SK-N-SH (cell line): ENCODE measurements at regions not wholly inside any gene's neighbourhood (a gene's known extent, or its start where the extent isn't known, plus 50 kb on each side); places are given as distances from the start of the nearest gene placed in this dataset.

Experiments used
- CTCF ChIA-PET: fragments of 300-600, 350-600 bp; formaldehyde crosslinking; extraction: SDS; loops from one replicate; lab custom pipeline; 2021; lab: Yijun Ruan, JAX
- POLR2A ChIA-PET: fragments of 350-600 bp; sonication (Branson Sonifier 250); formaldehyde crosslinking; extraction: SDS; loops from one replicate; lab custom pipeline; 2020; ENCODE audit warnings: antibody characterized with exemption, inconsistent platforms; lab: Yijun Ruan, JAX
- DNase-seq: peaks from one replicate; pipeline ENCODE4 v3.0.0; 2012
- H2AFZ ChIP-seq: fragments of 200-600 bp; sonication (generic); 2 replicates; pipeline ENCODE4 v1.8.1; 2016; ENCODE audit warnings: antibody characterized with exemption, mild to moderate bottlenecking, low read depth
- H3F3A ChIP-seq: fragments of 200-600 bp; sonication (generic); replicated peaks from 2 replicates; pipeline ENCODE3; 2016; ENCODE audit warnings: antibody characterized with exemption, mild to moderate bottlenecking; ENCODE audit not compliant: insufficient read depth
- H3K27ac ChIP-seq, 2 experiments: fragments of 200-500 bp in 1 of 2; fragments of 200-600 bp in 1 of 2; sonication (Bioruptor generic) in 1 of 2; sonication (generic), shearing (Covaris generic) in 1 of 2; 2 replicates each; pipeline versions ENCODE4 v1.5.1 to v1.6.1; 2014 to 2016; ENCODE audit warnings: low read depth in 2 of 2, inconsistent platforms in 1 of 2, low read length in 1 of 2, mild to moderate bottlenecking in 1 of 2, mixed read lengths in 1 of 2
- H3K27me3 ChIP-seq: fragments of 200-600 bp; sonication (generic), shearing (Covaris generic); 2 replicates; pipeline ENCODE4 v1.6.1; 2016; ENCODE audit warnings: mixed run types; ENCODE audit not compliant: insufficient read depth
- H3K36me3 ChIP-seq, 2 experiments: fragments of 200-500 bp in 1 of 2; fragments of 200-600 bp in 1 of 2; sonication (Bioruptor generic) in 1 of 2; sonication (generic) in 1 of 2; replicated peaks in 1 of 2; 2 replicates each; pipeline versions ENCODE3 to v1.5.1; 2014 to 2016; ENCODE audit warnings: low read length in 1 of 2, mild to moderate bottlenecking in 1 of 2; ENCODE audit not compliant: insufficient read depth in 2 of 2, control insufficient read depth in 1 of 2
- H3K4me1 ChIP-seq, 2 experiments: fragments of 200-500 bp in 1 of 2; fragments of 200-600 bp in 1 of 2; sonication (Bioruptor generic) in 1 of 2; sonication (generic), shearing (Covaris generic) in 1 of 2; 2 replicates each; pipeline versions ENCODE4 v1.5.1 to v1.6.1; 2014 to 2016; ENCODE audit warnings: low read depth in 1 of 2, low read length in 1 of 2, mixed run types in 1 of 2; ENCODE audit not compliant: insufficient read depth in 2 of 2, control insufficient read depth in 1 of 2
- H3K4me2 ChIP-seq: fragments of 200-600 bp; sonication (generic), shearing (Covaris generic); 2 replicates; pipeline ENCODE4 v1.6.1; 2017; ENCODE audit warnings: mixed run types
- H3K4me3 ChIP-seq, 2 experiments: fragments of 200-500 bp in 1 of 2; fragments of 200-600 bp in 1 of 2; sonication (Bioruptor generic) in 1 of 2; sonication (generic), shearing (Covaris generic) in 1 of 2; 2 replicates each; pipeline versions ENCODE4 v1.5.1 to v1.8.1; 2014 to 2016; ENCODE audit warnings: low read depth in 2 of 2, inconsistent platforms in 1 of 2, low read length in 1 of 2, mild to moderate bottlenecking in 1 of 2, mixed read lengths in 1 of 2, moderate library complexity in 1 of 2
- H3K79me2 ChIP-seq: fragments of 200-600 bp; sonication (generic); 2 replicates; pipeline ENCODE4 v1.8.1; 2017; ENCODE audit warnings: mild to moderate bottlenecking; ENCODE audit not compliant: insufficient read depth
- H3K9ac ChIP-seq: fragments of 200-600 bp; sonication (generic); 2 replicates; pipeline ENCODE4 v1.6.1; 2017; ENCODE audit warnings: mixed run types
- H3K9me2 ChIP-seq: fragments of 200-600 bp; sonication (generic); 2 replicates; pipeline ENCODE4 v1.6.1; 2017; ENCODE audit warnings: mixed run types
- H3K9me3 ChIP-seq: fragments of 200-600 bp; sonication (generic); 2 replicates; pipeline ENCODE4 v1.6.1; 2017; ENCODE audit warnings: mixed run types, mild to moderate bottlenecking, moderate library complexity
- H4K20me1 ChIP-seq: fragments of 200-600 bp; sonication (generic); 2 replicates; pipeline ENCODE4 v1.6.1; 2017; ENCODE audit warnings: mild to moderate bottlenecking, mixed run types; ENCODE audit not compliant: insufficient read depth
- ELF1 ChIP-seq: IDR thresholded peaks from 2 replicates; pipeline ENCODE4 v1.4.0; 2012
- EZH2phosphoT487 ChIP-seq: fragments of 200-600 bp; sonication (generic); IDR thresholded peaks from 2 replicates; pipeline ENCODE4 v1.6.1; 2017; ENCODE audit warnings: low read depth, mixed run types, mild to moderate bottlenecking, antibody characterized with exemption, moderate library complexity, borderline replicate concordance
- FOSL2 ChIP-seq: IDR thresholded peaks from 2 replicates; pipeline ENCODE4 v1.4.0; 2012; ENCODE audit warnings: low read depth, mild to moderate bottlenecking, moderate library complexity, borderline replicate concordance
- GABPA ChIP-seq: IDR thresholded peaks from 2 replicates; pipeline ENCODE4 v1.4.0; 2012; ENCODE audit warnings: low read depth, mild to moderate bottlenecking
- JUND ChIP-seq: IDR thresholded peaks from 2 replicates; pipeline ENCODE4 v1.4.0; 2012
- MEF2A ChIP-seq: IDR thresholded peaks from 2 replicates; pipeline ENCODE4 v1.4.0; 2012; ENCODE audit warnings: low read depth, borderline replicate concordance
- MXI1 ChIP-seq: IDR thresholded peaks from 2 replicates; pipeline ENCODE4 v1.6.1; 2012; ENCODE audit warnings: mild to moderate bottlenecking, low read depth, low read length, improper control_type of control experiment
- NRF1 ChIP-seq: IDR thresholded peaks from 2 replicates; pipeline ENCODE4 v1.6.1; 2012; ENCODE audit warnings: low read depth, mild to moderate bottlenecking, low read length
- RAD21 ChIP-seq: IDR thresholded peaks from 2 replicates; pipeline ENCODE4 v1.6.1; 2012; ENCODE audit warnings: mild to moderate bottlenecking, low read length
- RCOR1 ChIP-seq: fragments of 150-350 bp; IDR thresholded peaks from 2 replicates; pipeline ENCODE4 v1.6.1; 2017; ENCODE audit warnings: antibody characterized with exemption, low read length
- RXRA ChIP-seq: IDR thresholded peaks from 2 replicates; pipeline ENCODE4 v1.4.0; 2012; ENCODE audit warnings: low read depth, mild to moderate bottlenecking, borderline replicate concordance
- SIN3A ChIP-seq: IDR thresholded peaks from 2 replicates; pipeline ENCODE4 v1.6.1; 2012; ENCODE audit warnings: low read depth, mild to moderate bottlenecking, low read length, moderate library complexity, borderline replicate concordance
- SMC3 ChIP-seq: IDR thresholded peaks from 2 replicates; pipeline ENCODE4 v1.6.1; 2012; ENCODE audit warnings: low read depth, low read length, improper control_type of control experiment
- TCF12 ChIP-seq: IDR thresholded peaks from 2 replicates; pipeline ENCODE4 v1.4.0; 2012
- TF ChIP-seq, protein P1 (sequence below): fragments of 150-350 bp; IDR thresholded peaks from 2 replicates; pipeline ENCODE4 v1.6.1; 2016; ENCODE audit warnings: mild to moderate bottlenecking, low read depth, low read length
- TF ChIP-seq, protein P2 (sequence below): IDR thresholded peaks from 2 replicates; pipeline ENCODE4; 2012
- TF ChIP-seq, protein P3 (sequence below): IDR thresholded peaks from 2 replicates; pipeline ENCODE4 v1.4.0; 2012; ENCODE audit warnings: low read depth, borderline replicate concordance
- TF ChIP-seq, protein P4 (sequence below): fragments of 150-350 bp; IDR thresholded peaks from 2 replicates; pipeline ENCODE4 v1.6.1; 2017; ENCODE audit warnings: antibody characterized with exemption, low read length, low read depth, borderline replicate concordance
- TF ChIP-seq, protein P5 (sequence below): IDR thresholded peaks from 2 replicates; pipeline ENCODE4 v1.4.0; 2012; ENCODE audit warnings: low read depth, borderline replicate concordance

DNA sequence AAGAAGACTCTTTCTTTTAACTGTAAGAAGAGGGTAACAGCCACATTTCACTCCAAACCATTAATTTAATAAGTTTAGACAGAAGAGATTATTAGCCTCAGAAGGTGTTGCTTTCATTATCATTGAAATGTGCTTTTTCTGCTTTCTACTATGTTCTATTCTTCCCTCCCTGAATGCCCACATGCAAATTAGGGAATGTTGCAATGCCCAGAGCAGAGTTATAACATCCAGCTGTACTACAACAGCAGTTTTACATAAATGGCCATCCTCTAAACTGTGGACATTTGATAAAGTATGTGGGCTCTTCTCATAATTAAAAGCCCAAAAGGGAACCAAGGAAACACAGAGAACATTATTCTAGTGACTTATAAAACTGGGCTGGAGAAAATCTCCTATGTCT lies 82.2 kb upstream of the SOD1 start:
- Histone ChIP-seq H3K4me3 (no peak overlapping the region), H3K27ac (no peak overlapping the region), H3K9ac (no peak overlapping the region), H3K36me3 (no peaks in the 10 kb centered on the region), H3K4me2 (no peak overlapping the region), H3K27me3 (no peaks in the 10 kb centered on the region), H3K9me3 (0 out of 2 replicates have a peak, but pooled peaks cover 6% of the 10 kb centered on the region), H4K20me1 (no peaks in the 10 kb centered on the region), H3F3A (no peaks in the 10 kb centered on the region), H2AFZ (no peak overlapping the region), H3K9me2 (no peaks in the 10 kb centered on the region), H3K79me2 (no peaks in the 10 kb centered on the region), H3K4me1 (no peaks in the 10 kb centered on the region)
- no peak for TF ChIP-seq TCF12
- no peak for TF ChIP-seq MXI1
- no peak for TF ChIP-seq RCOR1
- TF ChIP-seq SMC3, result no peak
- TF ChIP-seq EZH2phosphoT487, result no peak
- no peak for TF ChIP-seq NRF1
- TF ChIP-seq RAD21, result no peak
- TF ChIP-seq GABPA, result no peak
- no peak for TF ChIP-seq RXRA
- TF ChIP-seq, protein P1, sequence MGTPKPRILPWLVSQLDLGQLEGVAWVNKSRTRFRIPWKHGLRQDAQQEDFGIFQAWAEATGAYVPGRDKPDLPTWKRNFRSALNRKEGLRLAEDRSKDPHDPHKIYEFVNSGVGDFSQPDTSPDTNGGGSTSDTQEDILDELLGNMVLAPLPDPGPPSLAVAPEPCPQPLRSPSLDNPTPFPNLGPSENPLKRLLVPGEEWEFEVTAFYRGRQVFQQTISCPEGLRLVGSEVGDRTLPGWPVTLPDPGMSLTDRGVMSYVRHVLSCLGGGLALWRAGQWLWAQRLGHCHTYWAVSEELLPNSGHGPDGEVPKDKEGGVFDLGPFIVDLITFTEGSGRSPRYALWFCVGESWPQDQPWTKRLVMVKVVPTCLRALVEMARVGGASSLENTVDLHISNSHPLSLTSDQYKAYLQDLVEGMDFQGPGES, result no peak
- TF ChIP-seq FOSL2, result no peak
- no peak for TF ChIP-seq SIN3A
- TF ChIP-seq, protein P2, sequence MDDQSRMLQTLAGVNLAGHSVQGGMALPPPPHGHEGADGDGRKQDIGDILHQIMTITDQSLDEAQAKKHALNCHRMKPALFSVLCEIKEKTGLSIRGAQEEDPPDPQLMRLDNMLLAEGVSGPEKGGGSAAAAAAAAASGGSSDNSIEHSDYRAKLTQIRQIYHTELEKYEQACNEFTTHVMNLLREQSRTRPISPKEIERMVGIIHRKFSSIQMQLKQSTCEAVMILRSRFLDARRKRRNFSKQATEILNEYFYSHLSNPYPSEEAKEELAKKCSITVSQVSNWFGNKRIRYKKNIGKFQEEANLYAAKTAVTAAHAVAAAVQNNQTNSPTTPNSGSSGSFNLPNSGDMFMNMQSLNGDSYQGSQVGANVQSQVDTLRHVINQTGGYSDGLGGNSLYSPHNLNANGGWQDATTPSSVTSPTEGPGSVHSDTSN, result no peak
- TF ChIP-seq, protein P3, sequence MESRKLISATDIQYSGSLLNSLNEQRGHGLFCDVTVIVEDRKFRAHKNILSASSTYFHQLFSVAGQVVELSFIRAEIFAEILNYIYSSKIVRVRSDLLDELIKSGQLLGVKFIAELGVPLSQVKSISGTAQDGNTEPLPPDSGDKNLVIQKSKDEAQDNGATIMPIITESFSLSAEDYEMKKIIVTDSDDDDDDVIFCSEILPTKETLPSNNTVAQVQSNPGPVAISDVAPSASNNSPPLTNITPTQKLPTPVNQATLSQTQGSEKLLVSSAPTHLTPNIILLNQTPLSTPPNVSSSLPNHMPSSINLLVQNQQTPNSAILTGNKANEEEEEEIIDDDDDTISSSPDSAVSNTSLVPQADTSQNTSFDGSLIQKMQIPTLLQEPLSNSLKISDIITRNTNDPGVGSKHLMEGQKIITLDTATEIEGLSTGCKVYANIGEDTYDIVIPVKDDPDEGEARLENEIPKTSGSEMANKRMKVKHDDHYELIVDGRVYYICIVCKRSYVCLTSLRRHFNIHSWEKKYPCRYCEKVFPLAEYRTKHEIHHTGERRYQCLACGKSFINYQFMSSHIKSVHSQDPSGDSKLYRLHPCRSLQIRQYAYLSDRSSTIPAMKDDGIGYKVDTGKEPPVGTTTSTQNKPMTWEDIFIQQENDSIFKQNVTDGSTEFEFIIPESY, result no peak
- TF ChIP-seq, protein P4, sequence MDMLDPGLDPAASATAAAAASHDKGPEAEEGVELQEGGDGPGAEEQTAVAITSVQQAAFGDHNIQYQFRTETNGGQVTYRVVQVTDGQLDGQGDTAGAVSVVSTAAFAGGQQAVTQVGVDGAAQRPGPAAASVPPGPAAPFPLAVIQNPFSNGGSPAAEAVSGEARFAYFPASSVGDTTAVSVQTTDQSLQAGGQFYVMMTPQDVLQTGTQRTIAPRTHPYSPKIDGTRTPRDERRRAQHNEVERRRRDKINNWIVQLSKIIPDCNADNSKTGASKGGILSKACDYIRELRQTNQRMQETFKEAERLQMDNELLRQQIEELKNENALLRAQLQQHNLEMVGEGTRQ, result no peak
- no peak for TF ChIP-seq MEF2A
- TF ChIP-seq JUND, result no peak
- TF ChIP-seq, protein P5, sequence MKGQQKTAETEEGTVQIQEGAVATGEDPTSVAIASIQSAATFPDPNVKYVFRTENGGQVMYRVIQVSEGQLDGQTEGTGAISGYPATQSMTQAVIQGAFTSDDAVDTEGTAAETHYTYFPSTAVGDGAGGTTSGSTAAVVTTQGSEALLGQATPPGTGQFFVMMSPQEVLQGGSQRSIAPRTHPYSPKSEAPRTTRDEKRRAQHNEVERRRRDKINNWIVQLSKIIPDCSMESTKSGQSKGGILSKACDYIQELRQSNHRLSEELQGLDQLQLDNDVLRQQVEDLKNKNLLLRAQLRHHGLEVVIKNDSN, result no peak
- no peak for TF ChIP-seq ELF1
- ChIA-PET CTCF (interaction anchor here (0.7 to 12.2 kb wide), 3 partner anchors 27 to 377 kb away, joined by 3 to 169 read pairs (median 3); no protein-coding TSS in a partner anchor), POLR2A (no interaction called here)
- no peak for DNase-seq
